ENCODE measurements at regions not wholly inside any gene's neighbourhood (a gene's known extent, or its start where the extent isn't known, plus 50 kb on each side); places are given as distances from the start of the nearest gene placed in this dataset.

GRCh38 chrX:10310511-10310910 lies 153.7 kb downstream of the CLCN4 start:
- no peaks in the 10 kb centered on the region for H3K36me3 ChIP-seq (ENCODE audit: control insufficient read depth in 2 of 2, insufficient read depth in 1 of 2, low read length in 2 of 2)
- no peaks in the 10 kb centered on the region for H3K4me1 ChIP-seq (ENCODE audit: control insufficient read depth, insufficient read depth, low read length)
- H3K27ac ChIP-seq (ENCODE audit: extremely low read depth, low read depth, low read length) = no peak overlapping the region
- POLR2A ChIA-PET = no interaction called here
- CTCF ChIA-PET = no interaction called here
- no peaks in the 10 kb centered on the region for H3K9me3 ChIP-seq (ENCODE audit: control insufficient read depth, insufficient read depth, low read depth, low read length)
- H3K4me3 ChIP-seq (ENCODE audit: low read depth, low read length) = no peak overlapping the region
- TF ChIP-seq MZF1 (tag by site-specific recombination; IDR thresholded peaks at IDR 0.05; ENCODE audit: borderline replicate concordance) (no peak), ZSCAN4 (tag by site-specific recombination; IDR thresholded peaks at IDR 0.05) (no peak), TRIM28 (IDR thresholded peaks at IDR 0.05; ENCODE audit: borderline replicate concordance, low read length) (no peak), REST (tag by site-specific recombination; IDR thresholded peaks at IDR 0.05) (no peak), ZNF623 (tag by site-specific recombination; IDR thresholded peaks at IDR 0.05) (no peak), GLI4 (tag by site-specific recombination; IDR thresholded peaks at IDR 0.05) (no peak), ZBTB44 (tag by site-specific recombination; IDR thresholded peaks at IDR 0.05) (no peak), ZNF26 (tag by site-specific recombination; IDR thresholded peaks at IDR 0.05) (no peak), ZNF488 (tag by site-specific recombination; IDR thresholded peaks at IDR 0.05) (no peak), ZNF366 (tag by site-specific recombination; conservative IDR thresholded peaks at IDR 0.05) (no peak), ZNF221 (tag by site-specific recombination; IDR thresholded peaks at IDR 0.05; ENCODE audit: borderline replicate concordance) (no peak), ZNF610 (tag by site-specific recombination; IDR thresholded peaks at IDR 0.05; ENCODE audit: borderline replicate concordance) (no peak), ZSCAN30 (tag by site-specific recombination; IDR thresholded peaks at IDR 0.05) (no peak), SP2 (tag by site-specific recombination; IDR thresholded peaks at IDR 0.05) (no peak), ZNF501 (tag by site-specific recombination; IDR thresholded peaks at IDR 0.05) (no peak), ZEB2 (tag by site-specific recombination; IDR thresholded peaks at IDR 0.05) (no peak), ZNF658 (tag by site-specific recombination; IDR thresholded peaks at IDR 0.05) (no peak)

- CTCF ChIA-PET = no interaction called here
- Histone ChIP-seq H3K36me3 (ENCODE audit: control insufficient read depth in 2 of 2, insufficient read depth in 1 of 2, low read length in 2 of 2) (no peaks in the 10 kb centered on the region), H3K9me3 (ENCODE audit: control insufficient read depth, insufficient read depth, low read depth, low read length) (no peaks in the 10 kb centered on the region), H3K27ac (ENCODE audit: extremely low read depth, low read depth, low read length) (no peak overlapping the region), H3K4me3 (ENCODE audit: low read depth, low read length) (no peak overlapping the region), H3K4me1 (ENCODE audit: control insufficient read depth, insufficient read depth, low read length) (no peaks in the 10 kb centered on the region)
- POLR2A ChIA-PET = no interaction called here
- TF ChIP-seq GLIS1 (tag by site-specific recombination; IDR thresholded peaks at IDR 0.05) (no peak), ZNF223 (tag by site-specific recombination; IDR thresholded peaks at IDR 0.05) (no peak), ZNF292 (tag by site-specific recombination; IDR thresholded peaks at IDR 0.05; ENCODE audit: borderline replicate concordance, low read depth) (no peak), ZNF785 (tag by site-specific recombination; IDR thresholded peaks at IDR 0.05) (no peak), GLIS2 (tag by site-specific recombination; IDR thresholded peaks at IDR 0.05) (no peak), ZNF239 (tag by site-specific recombination; IDR thresholded peaks at IDR 0.05) (no peak), ZNF2 (tag by site-specific recombination; IDR thresholded peaks at IDR 0.05) (no peak), ZNF398 (tag by site-specific recombination; IDR thresholded peaks at IDR 0.05) (no peak), ZNF311 (tag by site-specific recombination; IDR thresholded peaks at IDR 0.05; ENCODE audit: borderline replicate concordance) (no peak), ZEB2 (tag by site-specific recombination; IDR thresholded peaks at IDR 0.05) (no peak)
Observed at GRCh38 chrX:10314530-10315104, 157.8 kb downstream of the CLCN4 start.

Measured in HEK293 (cell line).